HEK293T (cell line): ENCODE measurements at regions not wholly inside any gene's neighbourhood (a gene's known extent, or its start where the extent isn't known, plus 50 kb on each side); places are given as distances from the start of the nearest gene placed in this dataset.

Source experiments
- BHLHE40 ChIP-seq: fragments of 450-650 bp; IDR thresholded peaks from 2 replicates; pipeline ENCODE4 v1.6.1; 2016; ENCODE audit warnings: mild to moderate bottlenecking, moderate library complexity, borderline replicate concordance
- TF ChIP-seq, protein P1 (sequence below): fragments of 450-650 bp; IDR thresholded peaks from 2 replicates; pipeline ENCODE4 v1.6.1; 2016

DNA sequence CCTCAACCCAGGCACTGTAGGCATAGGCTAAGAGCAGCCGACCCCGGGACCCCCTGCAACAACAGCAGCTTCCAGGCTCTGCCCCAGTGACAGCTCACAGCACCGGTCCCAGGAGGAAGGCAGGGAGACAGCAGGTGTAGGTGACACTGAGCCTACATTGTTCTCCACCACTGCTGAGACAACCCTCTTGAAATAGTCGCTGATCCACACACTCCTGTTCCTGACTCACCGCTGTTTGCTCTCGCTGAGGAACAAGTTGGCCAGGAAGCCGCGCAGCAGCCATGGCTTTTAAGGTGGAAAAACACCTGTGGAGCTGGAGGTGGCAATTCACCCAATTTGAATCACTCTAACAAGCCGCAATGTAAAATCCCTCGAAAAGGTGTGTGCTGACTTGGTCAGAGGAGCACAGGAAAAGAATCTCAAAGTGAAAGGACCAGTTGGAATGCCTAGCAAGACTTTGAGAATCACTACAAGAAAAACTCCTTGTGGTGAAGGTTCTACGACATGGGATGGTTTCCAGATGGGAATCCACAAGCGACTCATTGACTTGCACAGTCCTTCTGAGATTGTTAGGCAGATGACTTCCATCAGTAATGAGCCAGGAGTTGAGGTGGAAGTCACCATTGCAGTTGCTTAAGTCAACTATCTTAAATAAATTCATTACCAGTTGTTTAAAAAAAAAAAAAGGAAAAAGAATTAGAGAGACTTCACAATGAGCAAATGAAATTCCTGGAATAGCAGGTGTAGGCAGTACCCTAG, 167.5 kb downstream of the ARL4C start:
- no peak for TF ChIP-seq BHLHE40
- TF ChIP-seq, protein P1, sequence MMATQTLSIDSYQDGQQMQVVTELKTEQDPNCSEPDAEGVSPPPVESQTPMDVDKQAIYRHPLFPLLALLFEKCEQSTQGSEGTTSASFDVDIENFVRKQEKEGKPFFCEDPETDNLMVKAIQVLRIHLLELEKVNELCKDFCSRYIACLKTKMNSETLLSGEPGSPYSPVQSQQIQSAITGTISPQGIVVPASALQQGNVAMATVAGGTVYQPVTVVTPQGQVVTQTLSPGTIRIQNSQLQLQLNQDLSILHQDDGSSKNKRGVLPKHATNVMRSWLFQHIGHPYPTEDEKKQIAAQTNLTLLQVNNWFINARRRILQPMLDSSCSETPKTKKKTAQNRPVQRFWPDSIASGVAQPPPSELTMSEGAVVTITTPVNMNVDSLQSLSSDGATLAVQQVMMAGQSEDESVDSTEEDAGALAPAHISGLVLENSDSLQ, result no peak
